ENCODE measurements at regions not wholly inside any gene's neighbourhood (a gene's known extent, or its start where the extent isn't known, plus 50 kb on each side); places are given as distances from the start of the nearest gene placed in this dataset.

- DNase-seq: peak; percentile 27
Observed at GRCh38 chr2:118222672-118223421, 134.6 kb downstream of the INSIG2 start.

GRCh38 chr2:118222273-118222594 lies 134.0 kb downstream of the INSIG2 start:
- DNase-seq: no peak

DNA sequence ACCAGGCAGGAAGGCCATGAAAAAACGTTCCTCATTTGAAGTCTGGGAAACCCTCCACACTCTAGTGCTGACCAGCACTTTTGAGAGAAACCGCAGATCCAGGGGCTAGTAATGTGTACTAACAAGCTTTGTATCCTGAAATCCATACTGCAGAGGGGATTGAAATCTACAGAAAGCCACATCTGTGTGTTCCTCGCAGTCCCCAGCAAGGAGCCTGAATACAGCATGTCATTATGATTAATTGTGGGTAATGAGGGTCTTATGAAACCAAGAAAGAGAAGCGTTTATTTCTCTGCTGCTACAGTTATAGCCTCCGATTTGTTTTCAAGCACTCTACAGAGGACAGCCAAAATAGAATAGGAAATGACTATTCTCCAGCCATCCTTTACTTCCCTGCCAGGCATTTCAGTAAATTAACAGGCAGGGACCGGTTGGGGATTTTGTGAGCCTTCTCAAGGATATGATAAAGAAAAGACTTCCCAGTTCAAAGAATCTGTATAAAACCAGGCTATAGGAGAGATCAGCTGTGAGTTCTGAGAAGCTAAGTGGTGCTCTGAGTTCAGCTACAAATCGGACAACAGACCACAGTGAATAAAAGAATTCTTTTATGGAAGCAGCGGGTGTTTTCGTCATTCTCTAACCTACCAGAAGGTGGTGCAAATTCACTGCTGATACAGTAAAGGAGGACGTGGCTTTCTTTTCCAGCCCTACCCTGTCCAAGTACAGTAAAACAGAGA lies 133.4 kb downstream of the INSIG2 start:
- peak; percentile 72 for DNase-seq

DNA sequence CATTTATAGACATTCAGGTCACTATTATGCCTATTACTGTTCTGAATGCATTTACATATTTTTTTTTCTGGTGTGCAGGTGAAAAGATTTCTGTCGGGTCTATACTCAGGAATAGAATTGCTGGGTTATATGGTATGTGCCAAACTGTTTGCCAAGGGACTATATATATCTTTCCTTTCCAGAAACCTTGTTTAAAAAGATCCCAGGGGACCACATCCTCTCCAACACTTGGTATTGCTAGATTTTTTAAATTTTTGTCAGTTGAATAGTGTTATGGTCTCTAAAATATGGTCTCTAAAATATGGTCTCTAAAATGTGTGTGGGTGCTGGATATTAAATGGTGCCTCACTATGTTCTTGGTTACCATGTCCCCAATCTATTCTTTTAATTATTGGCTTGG lies 131.3 kb downstream of the INSIG2 start:
- no peak for DNase-seq

DNA sequence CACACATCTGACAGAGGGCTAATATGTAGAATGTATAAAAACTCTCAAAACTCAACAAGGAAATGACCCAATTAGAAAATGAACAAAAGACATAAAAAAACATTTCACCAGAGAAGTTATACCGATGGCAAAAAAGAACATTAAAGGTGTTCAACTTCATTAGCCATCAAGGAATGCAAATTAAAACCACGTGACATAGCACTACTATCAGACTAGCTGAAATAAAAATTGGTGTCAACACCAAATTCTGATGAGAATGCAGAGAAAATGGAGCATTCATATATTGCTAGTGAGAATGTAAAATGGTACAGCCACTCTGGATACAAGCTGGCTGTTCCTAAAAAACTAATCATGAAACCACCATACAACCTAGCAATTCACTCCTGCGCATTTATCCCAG lies 128.0 kb downstream of the INSIG2 start:
- DNase-seq: no peak

DNA sequence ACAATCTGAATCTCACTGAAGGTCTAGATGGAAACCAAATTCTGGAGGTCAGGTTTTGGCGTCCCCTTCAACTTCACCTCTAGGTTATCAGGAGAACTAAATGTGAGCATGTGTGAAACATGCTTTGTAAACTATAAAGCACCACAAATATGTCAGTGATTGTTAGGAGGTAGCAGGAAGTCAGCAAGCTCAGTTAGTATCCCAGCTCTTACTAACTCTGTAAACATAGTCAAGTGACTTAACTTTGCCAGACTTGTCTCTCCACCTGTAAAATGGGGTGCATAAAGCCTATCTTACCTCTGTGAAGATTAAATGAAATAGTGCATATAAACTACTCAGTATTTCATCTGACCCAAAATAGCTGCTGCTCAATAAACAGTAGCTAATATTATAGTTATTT lies 121.5 kb downstream of the INSIG2 start:
- no peak for DNase-seq

DNA sequence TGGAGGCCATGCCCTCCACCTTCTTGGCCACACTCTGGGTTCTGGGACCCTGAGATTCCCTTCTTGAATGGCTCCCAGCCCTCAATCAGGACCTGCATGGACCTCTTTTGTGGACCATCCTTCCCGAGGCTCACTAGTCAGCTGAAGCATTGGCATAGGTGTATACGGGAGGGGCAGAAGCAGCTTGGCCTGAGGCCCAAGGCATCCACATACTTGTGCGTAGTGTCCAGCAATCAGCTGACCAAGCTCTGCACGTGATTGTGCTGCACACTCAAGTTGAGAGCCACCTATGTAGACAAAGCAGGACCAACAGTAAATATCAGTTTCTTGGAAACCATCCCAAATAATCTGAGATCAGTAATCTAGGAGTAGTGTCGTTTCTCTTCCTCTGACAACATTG lies 119.6 kb downstream of the INSIG2 start:
- no peak for DNase-seq

DNA sequence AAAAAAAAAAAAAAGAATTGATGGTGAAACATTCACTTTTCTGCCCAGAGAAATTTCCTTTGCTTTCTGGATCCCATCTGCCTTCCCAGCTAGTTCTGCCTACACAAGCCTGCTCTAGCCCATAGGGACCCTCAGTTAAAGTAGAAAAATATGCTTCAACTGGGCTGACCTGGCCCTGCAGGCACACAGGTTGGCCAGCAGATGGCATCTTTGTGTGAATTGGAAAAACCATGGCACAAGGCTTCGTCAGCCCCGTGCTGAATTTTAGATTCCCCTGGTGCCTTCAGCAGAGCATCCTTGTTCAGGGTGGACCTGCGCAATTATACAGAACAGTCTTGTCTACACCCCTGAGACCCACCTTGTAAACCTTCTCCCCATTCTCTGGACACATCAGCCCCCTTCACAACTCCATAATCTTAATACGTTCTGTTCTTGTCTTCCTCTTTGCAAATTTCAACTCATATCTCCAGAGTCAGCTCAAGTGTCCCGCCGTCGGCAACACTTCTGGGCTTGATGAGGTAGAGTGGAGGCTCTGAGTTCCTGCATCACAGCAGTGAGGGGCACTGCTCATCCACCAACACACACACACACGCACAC lies 114.5 kb downstream of the INSIG2 start:
- peak; percentile 11 for DNase-seq

DNA sequence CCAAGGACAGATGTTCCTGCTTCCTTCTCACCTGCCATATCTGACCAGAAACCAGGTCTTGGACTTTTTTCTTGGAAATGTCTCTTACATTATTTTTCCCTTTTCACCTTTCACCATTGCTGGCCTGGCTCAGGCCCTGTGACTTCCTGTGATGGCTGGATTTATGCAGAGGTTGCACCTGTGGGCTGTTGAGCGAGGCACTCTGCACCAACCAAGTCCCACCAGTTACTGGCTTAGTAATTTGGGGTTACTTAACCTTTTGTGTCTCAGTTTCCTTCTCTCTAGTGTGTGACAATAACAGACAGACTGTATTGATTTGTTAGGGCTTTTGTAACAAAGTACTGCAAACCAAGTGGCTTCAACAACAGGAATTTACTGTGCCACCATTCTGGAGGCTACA lies 110.0 kb downstream of the INSIG2 start:
- no peak for DNase-seq

- DNase-seq: no peak
Observed at GRCh38 chr2:118197011-118197675, 108.9 kb downstream of the INSIG2 start.

DNA sequence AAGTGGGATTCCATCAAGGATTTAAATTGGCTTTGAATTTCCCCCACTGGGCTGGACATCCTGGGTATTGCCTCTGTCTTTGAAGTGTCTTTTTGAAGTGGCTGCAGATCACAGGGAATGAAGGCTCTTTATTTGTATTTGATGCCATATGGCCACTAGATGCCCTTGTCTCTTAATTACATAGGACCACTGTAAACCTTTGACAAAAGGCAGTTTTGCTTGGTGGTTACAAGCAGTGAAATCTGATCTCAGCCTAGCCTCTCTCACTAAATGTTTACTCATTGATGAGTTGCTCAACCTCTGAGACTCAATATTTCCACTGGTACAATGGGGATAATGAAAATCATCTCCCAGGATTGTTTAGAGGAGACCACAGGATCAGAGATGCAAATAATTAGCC lies 102.2 kb downstream of the INSIG2 start:
- no peak for DNase-seq

- DNase-seq: no peak
Observed at GRCh38 chr2:118186858-118187254, 98.6 kb downstream of the INSIG2 start.

DNA sequence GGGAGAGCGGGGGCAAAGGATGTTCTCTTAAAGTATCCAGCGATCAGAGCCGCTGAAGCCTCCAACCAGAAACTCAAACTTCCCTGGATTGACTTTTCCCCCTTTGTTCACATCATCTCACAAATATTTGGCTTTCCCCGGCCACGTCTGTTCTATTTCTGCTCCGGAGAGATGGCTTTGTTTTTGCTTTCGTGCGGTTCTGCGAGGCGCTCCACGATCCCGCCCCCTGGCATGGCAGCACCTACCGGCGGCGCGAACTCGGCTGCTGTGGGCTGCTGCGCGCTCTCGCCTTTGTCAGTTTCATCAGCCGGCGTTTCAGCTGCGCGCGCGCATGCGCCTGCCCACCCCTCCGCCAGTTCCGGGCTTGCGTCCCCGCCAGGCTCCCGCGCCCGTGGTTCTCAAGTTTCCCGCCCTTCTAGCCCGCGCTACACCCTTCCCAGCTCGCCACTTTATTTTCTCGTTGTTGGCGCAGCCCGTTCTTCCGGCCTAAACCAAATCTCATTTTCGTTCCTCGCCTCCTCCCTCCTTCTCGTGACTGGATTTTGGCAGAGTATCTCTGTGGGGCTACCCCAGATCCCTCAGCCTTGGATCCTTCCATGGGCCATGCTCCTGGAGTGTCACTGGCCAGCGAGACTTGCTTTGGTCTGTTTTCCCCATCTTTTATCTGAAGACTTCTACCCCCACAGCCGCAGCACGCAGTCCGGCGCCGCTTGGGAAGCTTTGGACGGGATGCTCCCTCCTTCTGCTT lies 98.0 kb downstream of the INSIG2 start:
- DNase-seq: peak; percentile 88

DNA sequence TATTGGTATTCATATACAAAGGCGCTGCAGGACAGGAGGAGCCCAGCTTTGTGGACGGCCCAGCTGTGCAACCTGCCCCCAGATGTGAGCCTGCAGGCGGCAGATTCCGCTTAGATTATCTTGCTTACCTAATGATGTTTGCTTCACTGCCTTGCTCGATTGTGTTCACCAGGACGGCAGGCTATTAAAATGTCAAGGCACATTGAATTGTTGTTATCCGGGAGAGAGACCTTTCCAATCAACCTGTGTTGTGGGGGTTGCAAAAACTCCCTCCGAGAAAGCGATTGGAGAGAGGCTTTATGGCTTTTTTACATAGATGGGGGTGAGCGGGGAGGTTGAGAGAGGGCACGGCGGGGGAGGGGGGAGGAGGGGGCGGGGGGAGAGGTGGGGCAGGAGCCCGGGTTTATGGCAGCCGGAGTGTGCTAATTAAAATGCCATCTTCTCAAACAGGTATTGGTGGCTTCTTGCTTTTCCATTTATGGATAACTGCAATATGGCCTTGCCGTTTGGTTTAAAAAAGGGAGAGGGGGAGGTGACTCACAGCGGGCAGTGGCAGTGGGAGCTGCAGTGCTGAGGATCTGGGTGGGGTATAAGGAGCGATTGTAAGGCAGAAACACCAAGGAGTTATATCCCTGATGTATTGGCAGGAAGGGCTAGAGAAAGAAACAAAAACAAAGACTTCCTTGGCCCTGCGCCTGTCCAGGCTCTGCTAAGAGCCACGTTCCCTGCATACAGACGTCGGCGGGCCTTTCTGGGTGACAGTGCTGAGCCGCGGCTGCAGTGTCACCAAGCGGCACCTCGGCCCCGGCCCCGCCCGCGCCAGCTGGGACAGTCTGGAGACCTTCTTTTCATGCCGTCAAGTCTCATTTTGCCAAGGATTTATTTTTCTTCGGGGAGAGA lies 97.2 kb downstream of the INSIG2 start:
- DNase-seq: peak; percentile 60

GRCh38 chr2:118183381-118183780 lies 95.1 kb downstream of the INSIG2 start:
- no peak for DNase-seq

DNA sequence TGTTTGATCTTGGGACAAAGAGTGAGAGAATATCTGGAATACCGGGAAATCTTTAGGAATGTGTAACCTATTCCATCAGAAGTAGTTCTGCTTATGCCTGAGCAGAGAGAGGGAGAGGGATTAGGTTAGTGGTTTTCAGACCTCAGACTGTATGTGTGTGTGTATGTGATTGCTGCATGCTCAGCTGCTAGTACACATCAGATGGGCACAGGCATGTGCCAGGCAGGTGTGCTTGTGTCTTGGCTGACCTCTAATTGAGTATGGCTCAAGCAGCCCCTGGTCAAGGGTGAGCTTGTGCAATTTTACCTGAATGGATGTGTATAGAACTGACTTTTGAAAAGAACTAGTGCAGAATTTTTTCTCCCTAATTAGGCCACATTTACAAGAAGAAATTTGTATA lies 91.2 kb downstream of the INSIG2 start:
- no peak for DNase-seq

DNA sequence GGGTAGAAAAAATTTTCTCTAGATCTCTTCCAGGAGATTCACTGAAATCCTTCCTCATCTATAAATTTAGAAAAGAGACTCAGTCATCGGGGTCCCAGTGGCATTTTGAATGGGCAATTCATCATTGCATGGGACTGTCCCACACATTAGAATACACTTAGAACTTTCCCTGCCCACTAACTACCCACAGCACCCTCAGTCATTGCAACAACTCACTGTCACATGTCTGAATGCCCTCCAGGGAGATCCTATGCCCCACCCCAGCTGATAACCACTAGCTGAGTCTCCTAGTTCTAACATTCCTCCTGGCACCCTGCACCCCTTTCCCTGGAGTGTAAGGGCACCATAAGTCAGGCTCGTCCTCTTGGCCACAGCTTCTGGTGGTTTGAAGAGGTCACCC lies 89.6 kb downstream of the INSIG2 start:
- DNase-seq: no peak

- DNase-seq: no peak
Observed at GRCh38 chr2:118177318-118177717, 89.0 kb downstream of the INSIG2 start.

DNA sequence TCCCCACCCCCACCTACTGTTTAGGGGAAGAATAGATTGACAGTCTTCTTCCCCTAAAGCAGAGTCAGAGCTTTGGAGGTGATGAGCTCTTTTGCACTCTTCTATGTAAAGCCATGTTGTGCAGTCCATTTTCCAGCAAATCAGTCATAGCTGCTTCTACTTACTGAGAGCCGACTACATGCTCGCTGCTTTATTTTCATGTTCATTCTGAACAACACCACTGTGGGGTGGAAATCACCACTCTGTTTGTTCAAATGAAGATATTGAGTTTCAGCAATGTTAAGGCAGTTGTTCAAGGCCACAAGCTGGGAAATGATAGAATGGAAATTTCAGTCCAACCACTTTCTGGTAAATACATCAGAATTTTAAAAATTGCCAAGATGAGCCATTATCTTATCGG lies 88.3 kb downstream of the INSIG2 start:
- no peak for DNase-seq

DNA sequence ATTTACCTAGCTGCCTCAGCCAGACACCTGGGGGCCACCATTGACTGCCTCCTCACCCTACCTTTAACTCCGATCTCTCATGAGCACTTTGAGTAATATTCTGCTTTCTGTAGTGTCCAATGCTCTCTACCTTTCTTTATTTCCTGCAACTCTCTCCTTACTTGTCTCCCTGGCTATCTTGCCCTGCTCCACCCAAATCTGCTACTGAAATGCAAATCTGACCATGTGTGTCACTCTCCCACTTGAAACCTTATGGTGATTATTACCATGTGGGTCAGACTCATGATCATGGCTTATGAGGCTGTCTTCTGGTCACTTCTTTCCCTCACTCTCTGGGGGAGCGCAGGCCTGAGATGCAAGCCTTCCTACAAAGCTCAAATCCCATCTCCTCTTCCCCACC lies 83.3 kb downstream of the INSIG2 start:
- no peak for DNase-seq

DNA sequence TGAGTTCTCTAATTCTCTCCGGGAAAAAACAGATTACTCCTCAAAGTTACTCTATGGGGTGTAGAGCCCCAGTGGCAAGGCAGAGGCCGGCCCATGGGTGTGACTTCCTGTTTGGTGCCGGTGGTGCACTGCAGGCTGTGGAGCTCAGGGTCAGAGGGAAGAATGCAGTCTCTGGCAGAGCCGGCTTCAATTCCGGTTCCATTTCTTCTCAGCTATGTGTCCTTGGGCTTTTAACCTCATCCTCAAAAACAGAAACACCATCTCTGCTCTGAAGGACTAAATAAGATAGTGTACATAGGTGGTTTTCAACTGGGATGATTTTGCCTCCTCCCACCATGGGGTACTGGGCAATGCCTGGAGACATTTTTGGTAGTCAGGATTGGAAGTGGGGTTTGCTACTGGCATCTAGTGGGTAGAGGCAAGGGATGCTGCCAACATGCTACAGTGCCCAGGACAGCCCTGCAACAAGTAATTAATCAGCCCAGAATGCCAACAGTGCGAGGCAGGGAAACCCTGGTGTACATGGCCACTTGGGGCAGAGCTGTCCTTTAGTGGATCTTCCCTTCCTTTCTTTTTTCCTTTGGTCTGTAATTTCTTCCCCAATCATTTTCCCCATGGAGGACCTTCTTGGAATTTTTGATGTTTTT lies 81.2 kb downstream of the INSIG2 start:
- DNase-seq: no peak

All from NCI-H2227 treated with DMSO at 0.1 percent for 48 hours (cell line).